H1 (cell line): ENCODE measurements at regions not wholly inside any gene's neighbourhood (a gene's known extent, or its start where the extent isn't known, plus 50 kb on each side); places are given as distances from the start of the nearest gene placed in this dataset.

ENCODE experiments used
- CTCF ChIA-PET: fragments of 300-600 bp; sonication (Branson Sonifier 250); formaldehyde crosslinking; loops from one replicate; lab custom pipeline; 2021; ENCODE audit not compliant: partially characterized antibody; lab: Charles Lee
- POLR2A ChIA-PET: fragments of 300-600 bp; sonication (Branson Sonifier 250); formaldehyde crosslinking; loops from one replicate; lab custom pipeline; 2021; ENCODE audit warnings: inconsistent platforms; ENCODE audit not compliant: partially characterized antibody; lab: Charles Lee
- DNase-seq, 2 experiments: peaks; one replicate each; pipeline versions ENCODE4 v3.0.0 to v3.0.0-alpha.2; 2010 to 2022; ENCODE audit warnings: low spot score in 2 of 2, low read depth in 1 of 2, mixed read lengths in 1 of 2
- FAIRE-seq: peaks from 2 replicates; lab custom pipeline; 2011; peaks lifted over from hg19 to GRCh38; lab: Jason Lieb, UNC
- H2AFZ ChIP-seq: 2 replicates; pipeline ENCODE4 v1.8.1; 2012; ENCODE audit warnings: low read length, inconsistent platforms
- H2AK5ac ChIP-seq: 2 replicates; pipeline ENCODE4 v1.6.1; 2013; ENCODE audit warnings: low read depth, low read length
- H2BK120ac ChIP-seq: replicated peaks from 2 replicates; pipeline ENCODE3; 2013; ENCODE audit warnings: low read depth, low read length, inconsistent platforms
- H2BK12ac ChIP-seq: 2 replicates; pipeline ENCODE4 v1.6.1; 2013; ENCODE audit warnings: low read depth, low read length
- H2BK15ac ChIP-seq: 2 replicates; pipeline ENCODE4 v1.6.1; 2013; ENCODE audit warnings: low read length
- H2BK20ac ChIP-seq: 2 replicates; pipeline ENCODE4 v1.6.1; 2013; ENCODE audit warnings: low read length
- H2BK5ac ChIP-seq: 2 replicates; pipeline ENCODE4 v1.6.1; 2013; ENCODE audit warnings: low read depth, low read length
- H3K14ac ChIP-seq: 2 replicates; pipeline ENCODE4 v1.6.1; 2013; ENCODE audit warnings: inconsistent platforms; ENCODE audit not compliant: insufficient read length
- H3K18ac ChIP-seq: 2 replicates; pipeline ENCODE4 v1.6.1; 2013; ENCODE audit warnings: low read length; ENCODE audit errors: extremely low read depth
- H3K23ac ChIP-seq: 2 replicates; pipeline ENCODE4 v1.6.1; 2013; ENCODE audit warnings: inconsistent platforms; ENCODE audit not compliant: insufficient read length
- H3K23me2 ChIP-seq: 2 replicates; pipeline ENCODE4 v1.6.1; 2013; ENCODE audit warnings: low read depth, low read length
- H3K27ac ChIP-seq: 2 replicates; pipeline ENCODE4 v1.6.1; 2011; ENCODE audit warnings: low read depth, low read length, inconsistent platforms
- H3K27me3 ChIP-seq, 4 experiments: replicated peaks in 1 of 4; 1 replicate in 1 of 4; 2 replicates in 3 of 4; pipeline versions ENCODE4 v1.6.1 to v1.8.1; 2011 to 2013; ENCODE audit warnings: low read length in 3 of 4, mild to moderate bottlenecking in 3 of 4, inconsistent platforms in 2 of 4, mixed read lengths in 2 of 4, moderate library complexity in 1 of 4; ENCODE audit not compliant: control insufficient read depth in 3 of 4, insufficient read depth in 3 of 4; ENCODE audit errors: extremely low read depth in 1 of 4
- H3K36me3 ChIP-seq, 4 experiments: 2 replicates each; pipeline versions ENCODE4 v1.6.1 to v1.8.1; 2011 to 2013; ENCODE audit warnings: mild to moderate bottlenecking in 4 of 4, low read length in 3 of 4, moderate library complexity in 2 of 4, control low read depth in 1 of 4, inconsistent platforms in 1 of 4; ENCODE audit not compliant: insufficient read depth in 4 of 4, control insufficient read depth in 2 of 4
- H3K4ac ChIP-seq: replicated peaks from 2 replicates; pipeline ENCODE3; 2013; ENCODE audit warnings: low read length, low read depth, mixed read lengths, inconsistent platforms; ENCODE audit not compliant: insufficient read length
- H3K4me1 ChIP-seq, 4 experiments: replicated peaks in 1 of 4; 1 replicate in 1 of 4; 2 replicates in 3 of 4; pipeline versions ENCODE4 v1.6.1 to v1.8.1; 2011 to 2013; ENCODE audit warnings: low read length in 3 of 4, inconsistent platforms in 2 of 4, mixed read lengths in 1 of 4; ENCODE audit not compliant: insufficient read depth in 4 of 4, control insufficient read depth in 3 of 4
- H3K4me2 ChIP-seq, 2 experiments: 2 replicates each; pipeline versions ENCODE4 v1.6.1 to v1.8.1; 2011 to 2013; ENCODE audit warnings: low read depth in 2 of 2, low read length in 2 of 2, control low read depth in 1 of 2, inconsistent platforms in 1 of 2, mild to moderate bottlenecking in 1 of 2; ENCODE audit not compliant: insufficient read depth in 1 of 2
- H3K4me3 ChIP-seq, 4 experiments: fragments of 200-600, 300-600 bp in 1 of 4; sonication (generic), shearing (Covaris generic), sonication (Bioruptor Twin) in 1 of 4; 2 replicates each; pipeline versions ENCODE4 v1.5.1 to v1.8.1; 2011 to 2016; ENCODE audit warnings: low read length in 4 of 4, low read depth in 3 of 4, control low read depth in 2 of 4, inconsistent platforms in 2 of 4, mild to moderate bottlenecking in 2 of 4, mixed read lengths in 1 of 4, moderate library complexity in 1 of 4; ENCODE audit not compliant: insufficient read depth in 2 of 4; ENCODE audit errors: extremely low read depth in 1 of 4
- H3K56ac ChIP-seq: replicated peaks from 2 replicates; pipeline ENCODE3; 2013; ENCODE audit warnings: low read depth, mild to moderate bottlenecking, mixed read lengths, low read length, inconsistent platforms; ENCODE audit not compliant: insufficient read length
- H3K79me1 ChIP-seq: 2 replicates; pipeline ENCODE4 v1.6.1; 2013; ENCODE audit warnings: low read depth, low read length, control low read depth
- H3K79me2 ChIP-seq, 2 experiments: 2 replicates each; pipeline versions ENCODE4 v1.6.1 to v1.8.1; 2012 to 2013; ENCODE audit warnings: low read length in 2 of 2, mild to moderate bottlenecking in 2 of 2, inconsistent platforms in 1 of 2; ENCODE audit not compliant: insufficient read depth in 2 of 2, control insufficient read depth in 1 of 2
- H3K9ac ChIP-seq, 4 experiments: replicated peaks in 1 of 4; 1 replicate in 1 of 4; 2 replicates in 3 of 4; pipeline versions ENCODE4 v1.6.1 to v1.8.1; 2011 to 2013; ENCODE audit warnings: low read depth in 3 of 4, low read length in 3 of 4, control low read depth in 2 of 4, mild to moderate bottlenecking in 2 of 4, moderate library complexity in 2 of 4, inconsistent platforms in 1 of 4; ENCODE audit errors: extremely low read depth in 1 of 4
- H3K9me3 ChIP-seq, 2 experiments: 2 replicates each; pipeline versions ENCODE4 v1.6.1 to v1.8.1; 2012 to 2013; ENCODE audit warnings: mild to moderate bottlenecking in 2 of 2, moderate library complexity in 2 of 2, control low read depth in 1 of 2, inconsistent platforms in 1 of 2, low read depth in 1 of 2, low read length in 1 of 2, mixed read lengths in 1 of 2; ENCODE audit not compliant: insufficient read depth in 2 of 2
- H4K20me1 ChIP-seq, 2 experiments: replicated peaks in 1 of 2; 2 replicates each; pipeline versions ENCODE3 to v1.8.1; 2011 to 2013; ENCODE audit warnings: inconsistent platforms in 2 of 2, low read length in 2 of 2, mild to moderate bottlenecking in 1 of 2; ENCODE audit not compliant: insufficient read depth in 2 of 2, control insufficient read depth in 1 of 2
- H4K5ac ChIP-seq: 2 replicates; pipeline ENCODE4 v1.6.1; 2013; ENCODE audit warnings: low read length, low read depth, mixed read lengths, inconsistent platforms; ENCODE audit not compliant: insufficient read length
- H4K8ac ChIP-seq: 2 replicates; pipeline ENCODE4 v1.8.0; 2013; ENCODE audit warnings: mild to moderate bottlenecking, moderate library complexity, low read length, inconsistent platforms; ENCODE audit not compliant: insufficient read depth; ENCODE audit errors: extremely low read depth
- H4K91ac ChIP-seq: replicated peaks from 2 replicates; pipeline ENCODE3; 2013; ENCODE audit warnings: low read length, mixed read lengths, inconsistent platforms; ENCODE audit not compliant: insufficient read length
- POLR2A ChIP-seq, 2 experiments: IDR thresholded peaks; 1 replicate in 1 of 2; 2 replicates in 1 of 2; pipeline ENCODE4 v1.6.1; 2011; ENCODE audit warnings: low read depth in 2 of 2, low read length in 2 of 2, mild to moderate bottlenecking in 2 of 2; ENCODE audit errors: control extremely low read depth in 1 of 2
- POU5F1 ChIP-seq: IDR thresholded peaks from 2 replicates; pipeline ENCODE4 v1.6.1; 2011; ENCODE audit warnings: low read depth, mild to moderate bottlenecking, low read length, moderate library complexity
- TCF12 ChIP-seq: IDR thresholded peaks from 2 replicates; pipeline ENCODE4 v1.6.1; 2011; ENCODE audit warnings: low read depth, mild to moderate bottlenecking, low read length

- no peak overlapping the region for H3K4me2 ChIP-seq
- TF ChIP-seq TCF12 (no peak), POLR2A (IDR thresholded peaks at IDR 0.05; ENCODE audit: control extremely low read depth in 1 of 2, low read depth in 2 of 2, low read length in 2 of 2) (no peak), POU5F1 (no peak)
- no peak overlapping the region for H3K23ac ChIP-seq
- no peaks in the 10 kb centered on the region for H3K23me2 ChIP-seq
- no peak overlapping the region for H4K91ac ChIP-seq
- H2AK5ac ChIP-seq: no peak overlapping the region
- no peak overlapping the region for H2BK15ac ChIP-seq
- H3K4me3 ChIP-seq: no peak overlapping the region
- no peak overlapping the region for H2BK120ac ChIP-seq
- no peaks in the 10 kb centered on the region for H3K79me1 ChIP-seq
- H3K56ac ChIP-seq: no peak overlapping the region
- no peak overlapping the region for H3K18ac ChIP-seq
- H3K4me1 ChIP-seq: peaks cover 0 to 4% (median 0%) of the 10 kb centered on the region in 4 experiments; a peak in 2 of 7 replicates
- ChIA-PET POLR2A (no interaction called here), CTCF (interaction anchor here (0.6 to 0.7 kb wide), 2 partner anchors 164 to 180 kb away, joined by 3 read pairs; no protein-coding TSS in a partner anchor)
- no peak overlapping the region for H4K8ac ChIP-seq
- H3K79me2 ChIP-seq: no peaks in the 10 kb centered on the region
- no peaks in the 10 kb centered on the region for H3K9me3 ChIP-seq
- no peak overlapping the region for H3K27ac ChIP-seq
- no peak overlapping the region for H2BK5ac ChIP-seq
- H4K5ac ChIP-seq: no peak overlapping the region
- no peak overlapping the region for H3K14ac ChIP-seq
- H4K20me1 ChIP-seq: no peaks in the 10 kb centered on the region
- H2BK12ac ChIP-seq: no peak overlapping the region
- H2BK20ac ChIP-seq: no peak overlapping the region
- H2AFZ ChIP-seq: no peak overlapping the region
- H3K4ac ChIP-seq: no peak overlapping the region
- DNase-seq: no peak
- H3K36me3 ChIP-seq: no peaks in the 10 kb centered on the region
- H3K27me3 ChIP-seq: no peaks in the 10 kb centered on the region
- H3K9ac ChIP-seq: no peak overlapping the region
- no peak for FAIRE-seq
Observed at GRCh38 chr12:98178126-98178525, 337.3 kb upstream of the TMPO start.
